PC-3 (cell line): ENCODE measurements at regions not wholly inside any gene's neighbourhood (a gene's known extent, or its start where the extent isn't known, plus 50 kb on each side); places are given as distances from the start of the nearest gene placed in this dataset.
A peak's percentile ranks its signal among the peaks of the same experiment; 100 is the strongest.

Experiments
- ATAC-seq: fragments of 200-7000 bp; cut with Tn5 transposase; 2 replicates; pipeline ENCODE4 v1.9.1; 2020; ENCODE audit warnings: mild to moderate bottlenecking, moderate library complexity
- BruUV-seq: library from RNA; stranded (reverse); fragments of 400-500 nt; replicated peaks from 2 replicates; lab custom pipeline; 2021; lab: Mats Ljungman, UMichigan
- CTCF ChIA-PET: fragments of 300-600 bp; sonication (Branson Sonifier 250); formaldehyde crosslinking; loops from one replicate; lab custom pipeline; 2022; ENCODE audit warnings: antibody characterized with exemption; lab: Charles Lee
- POLR2A ChIA-PET: fragments of 300-600 bp; sonication (Branson Sonifier 250); formaldehyde crosslinking; loops from one replicate; lab custom pipeline; 2022; ENCODE audit warnings: antibody characterized with exemption; ENCODE audit not compliant: unreplicated experiment; lab: Charles Lee
- DNase-seq: peaks from one replicate; pipeline ENCODE4 v3.0.0-alpha.2; 2015
- H2AFZ ChIP-seq: fragments of 300-600 bp; sonication (generic); 2 replicates; pipeline ENCODE4 v1.6.0; 2016; ENCODE audit warnings: antibody characterized with exemption, low read length
- H3F3A ChIP-seq: fragments of 300-600 bp; sonication (generic); one replicate; pipeline ENCODE4 v1.6.0; 2017; ENCODE audit warnings: antibody characterized with exemption, low read length, control low read depth, mild to moderate bottlenecking; ENCODE audit not compliant: unreplicated experiment
- H3K27ac ChIP-seq: fragments of 300-600 bp; sonication (generic); 2 replicates; pipeline ENCODE4 v1.5.1; 2016; ENCODE audit warnings: mild to moderate bottlenecking, low read length
- H3K27me3 ChIP-seq: fragments of 300-600 bp; sonication (generic); 2 replicates; pipeline ENCODE4 v1.6.1; 2016; ENCODE audit warnings: low read length, mixed read lengths
- H3K36me3 ChIP-seq: fragments of 300-600 bp; sonication (generic); 2 replicates; pipeline ENCODE4 v1.6.1; 2016; ENCODE audit warnings: low read depth, mixed run types, low read length, mixed read lengths
- H3K4me1 ChIP-seq: fragments of 300-600 bp; sonication (generic); 2 replicates; pipeline ENCODE4 v1.5.1; 2016; ENCODE audit warnings: low read length; ENCODE audit not compliant: insufficient read depth
- H3K4me2 ChIP-seq: fragments of 300-600 bp; sonication (generic); 2 replicates; pipeline ENCODE4 v1.6.0; 2016; ENCODE audit warnings: low read length
- H3K4me3 ChIP-seq: fragments of 300-600 bp; sonication (generic); 2 replicates; pipeline ENCODE4 v1.5.1; 2016; ENCODE audit warnings: mild to moderate bottlenecking, low read length, mixed read lengths
- H3K79me2 ChIP-seq: fragments of 300-600 bp; sonication (generic); 2 replicates; pipeline ENCODE4 v1.6.1; 2017; ENCODE audit warnings: low read length, mixed read lengths
- H3K9ac ChIP-seq: fragments of 300-600 bp; sonication (generic); 2 replicates; pipeline ENCODE4 v1.6.0; 2016; ENCODE audit warnings: mild to moderate bottlenecking, low read length
- H3K9me2 ChIP-seq: fragments of 300-600 bp; sonication (generic); replicated peaks from 2 replicates; pipeline ENCODE4 v1.6.1; 2016; ENCODE audit warnings: mixed run types, low read length, mixed read lengths
- H3K9me3 ChIP-seq: fragments of 300-600 bp; sonication (generic); 2 replicates; pipeline ENCODE4 v1.6.1; 2016; ENCODE audit warnings: low read length, mixed read lengths
- H4K20me1 ChIP-seq: fragments of 300-600 bp; sonication (generic); 2 replicates; pipeline ENCODE4 v1.6.1; 2016; ENCODE audit warnings: low read length, mixed read lengths
- EZH2 ChIP-seq: fragments of 300-600 bp; sonication (generic); IDR thresholded peaks from one replicate; pipeline ENCODE4 v1.6.1; 2017; ENCODE audit warnings: antibody characterized with exemption, mild to moderate bottlenecking, low read length; ENCODE audit not compliant: unreplicated experiment
- EZH2phosphoT487 ChIP-seq: fragments of 300-600 bp; sonication (generic); IDR thresholded peaks from 2 replicates; pipeline ENCODE4 v1.6.1; 2018; ENCODE audit warnings: mild to moderate bottlenecking, antibody characterized with exemption, low read length, borderline replicate concordance
- intact Hi-C: fragments of 100-400 bp; cut with micrococcal nuclease; formaldehyde crosslinking; loops from 2 replicates; pipeline ENCODE4 v1.9.0; 2023
- TF ChIP-seq, protein P1 (sequence below): fragments of 300-600 bp; sonication (generic); conservative IDR thresholded peaks from 2 replicates; pipeline ENCODE4 v1.5.1; 2017; ENCODE audit warnings: antibody characterized with exemption, low read depth, mild to moderate bottlenecking, low read length

DNA sequence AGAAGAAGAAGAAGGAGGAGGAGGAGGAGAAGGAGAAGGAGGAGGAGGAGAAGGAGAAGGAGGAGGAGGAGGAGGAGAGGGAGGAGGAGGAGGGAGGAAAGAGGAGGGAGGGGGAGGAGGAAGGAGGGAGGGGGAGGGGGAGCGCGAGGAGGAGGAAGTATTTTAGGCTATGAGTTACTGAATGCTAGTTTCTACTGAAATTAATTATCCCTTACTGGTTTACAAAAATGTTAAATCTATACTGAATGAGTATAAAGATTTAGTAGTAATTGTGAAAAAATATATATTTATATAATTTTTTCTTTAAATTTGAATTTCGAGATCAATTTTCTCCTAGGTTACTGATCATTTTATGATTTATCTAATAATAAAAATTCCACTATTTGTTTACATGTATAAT lies 1769.0 kb upstream of the NUDT12 start:
- intact Hi-C loops = no loop called here
- TF ChIP-seq EZH2phosphoT487 = no peak
- TF ChIP-seq, protein P1, sequence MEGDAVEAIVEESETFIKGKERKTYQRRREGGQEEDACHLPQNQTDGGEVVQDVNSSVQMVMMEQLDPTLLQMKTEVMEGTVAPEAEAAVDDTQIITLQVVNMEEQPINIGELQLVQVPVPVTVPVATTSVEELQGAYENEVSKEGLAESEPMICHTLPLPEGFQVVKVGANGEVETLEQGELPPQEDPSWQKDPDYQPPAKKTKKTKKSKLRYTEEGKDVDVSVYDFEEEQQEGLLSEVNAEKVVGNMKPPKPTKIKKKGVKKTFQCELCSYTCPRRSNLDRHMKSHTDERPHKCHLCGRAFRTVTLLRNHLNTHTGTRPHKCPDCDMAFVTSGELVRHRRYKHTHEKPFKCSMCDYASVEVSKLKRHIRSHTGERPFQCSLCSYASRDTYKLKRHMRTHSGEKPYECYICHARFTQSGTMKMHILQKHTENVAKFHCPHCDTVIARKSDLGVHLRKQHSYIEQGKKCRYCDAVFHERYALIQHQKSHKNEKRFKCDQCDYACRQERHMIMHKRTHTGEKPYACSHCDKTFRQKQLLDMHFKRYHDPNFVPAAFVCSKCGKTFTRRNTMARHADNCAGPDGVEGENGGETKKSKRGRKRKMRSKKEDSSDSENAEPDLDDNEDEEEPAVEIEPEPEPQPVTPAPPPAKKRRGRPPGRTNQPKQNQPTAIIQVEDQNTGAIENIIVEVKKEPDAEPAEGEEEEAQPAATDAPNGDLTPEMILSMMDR = no peak
- TF ChIP-seq EZH2 = no peak
- CTCF ChIA-PET = no interaction called here
- 0 out of 2 replicates have a peak, but pooled peaks cover 3% of the 10 kb centered on the region for H3K9me3 ChIP-seq
- H3K27me3 ChIP-seq = no peaks in the 10 kb centered on the region
- ATAC-seq = no peak
- H3K9me2 ChIP-seq = no peaks in the 10 kb centered on the region
- DNase-seq = no peak
- no peaks in the 10 kb centered on the region for H3F3A ChIP-seq
- H3K4me3 ChIP-seq = no peak overlapping the region
- H3K4me1 ChIP-seq = no peaks in the 10 kb centered on the region
- H2AFZ ChIP-seq = no peak overlapping the region
- no peak overlapping the region for H3K27ac ChIP-seq
- no TSS peak for BruUV-seq
- POLR2A ChIA-PET = no interaction called here
- H3K9ac ChIP-seq = no peak overlapping the region
- no peak overlapping the region for H3K4me2 ChIP-seq
- no peaks in the 10 kb centered on the region for H3K36me3 ChIP-seq
- no peaks in the 10 kb centered on the region for H4K20me1 ChIP-seq
- no peaks in the 10 kb centered on the region for H3K79me2 ChIP-seq

DNA sequence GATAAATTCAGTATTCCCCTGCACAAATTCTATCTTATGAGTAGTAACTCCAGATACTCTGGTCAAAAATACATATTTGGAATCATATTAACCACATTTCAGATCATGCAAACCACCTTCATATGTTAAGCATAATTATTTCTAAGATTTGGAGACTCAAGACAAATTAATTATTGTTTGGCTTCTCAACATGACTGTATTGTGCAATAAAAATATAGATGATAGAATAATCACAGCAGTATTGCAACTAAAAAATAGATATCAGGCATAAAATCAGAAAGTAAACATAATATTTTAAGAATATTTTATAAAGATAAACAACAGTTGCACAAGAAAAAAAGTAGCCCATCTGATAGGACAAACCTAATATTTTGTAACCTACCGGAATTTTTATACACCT lies 1767.6 kb upstream of the NUDT12 start:
- H3K36me3 ChIP-seq = no peaks in the 10 kb centered on the region

DNA sequence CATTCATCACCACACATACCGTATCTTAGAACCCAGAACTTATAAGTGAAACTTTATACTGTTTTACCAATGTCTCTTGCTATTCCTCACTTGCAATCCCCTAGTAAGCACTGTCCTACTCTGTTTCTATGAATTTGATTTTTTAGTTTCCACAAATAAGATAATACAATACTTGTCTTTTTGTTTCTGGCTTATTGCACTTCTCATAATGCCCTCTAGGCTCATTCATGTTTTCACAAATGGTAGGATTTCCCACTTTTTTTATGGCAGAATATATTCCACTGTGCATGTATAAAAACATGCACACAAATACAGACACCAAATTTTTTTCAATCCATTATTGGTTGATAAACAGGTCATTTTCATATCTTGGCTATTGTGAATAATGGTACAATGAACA lies 1742.3 kb upstream of the NUDT12 start:
- no peaks in the 10 kb centered on the region for H3K4me1 ChIP-seq
- no peak overlapping the region for H3K4me3 ChIP-seq
- no peaks in the 10 kb centered on the region for H3K9me3 ChIP-seq
- H3K27ac ChIP-seq = no peak overlapping the region
- no peak for DNase-seq
- H3K9me2 ChIP-seq = no peaks in the 10 kb centered on the region
- H3K79me2 ChIP-seq = no peaks in the 10 kb centered on the region
- no peak overlapping the region for H3K4me2 ChIP-seq
- POLR2A ChIA-PET = no interaction called here
- no peak for TF ChIP-seq EZH2phosphoT487
- TF ChIP-seq, protein P1 = peak; percentile 47
- no peaks in the 10 kb centered on the region for H3K36me3 ChIP-seq
- CTCF ChIA-PET = no interaction called here
- no peaks in the 10 kb centered on the region for H3F3A ChIP-seq
- ATAC-seq = no peak
- no TSS peak for BruUV-seq
- intact Hi-C loops = no loop called here
- no peaks in the 10 kb centered on the region for H4K20me1 ChIP-seq
- no peak overlapping the region for H3K9ac ChIP-seq
- H2AFZ ChIP-seq = no peak overlapping the region
- H3K27me3 ChIP-seq = no peaks in the 10 kb centered on the region

More for the DNA sequence above, 1767.6 kb upstream of the NUDT12 start:
- intact Hi-C loops = no loop called here
- no peak for TF ChIP-seq EZH2
- TF ChIP-seq EZH2phosphoT487 = no peak
- TF ChIP-seq, protein P1 = no peak
- 0 out of 2 replicates have a peak, but pooled peaks cover 3% of the 10 kb centered on the region for H3K9me3 ChIP-seq
- H3F3A ChIP-seq = no peaks in the 10 kb centered on the region
- no peak overlapping the region for H3K27ac ChIP-seq
- no peak overlapping the region for H3K4me3 ChIP-seq
- no peak overlapping the region for H2AFZ ChIP-seq
- H3K79me2 ChIP-seq = no peaks in the 10 kb centered on the region
- ATAC-seq (no peak), DNase-seq (no peak)
- no peaks in the 10 kb centered on the region for H4K20me1 ChIP-seq
- H3K4me1 ChIP-seq = no peaks in the 10 kb centered on the region
- ChIA-PET POLR2A (no interaction called here), CTCF (no interaction called here)
- no peaks in the 10 kb centered on the region for H3K27me3 ChIP-seq
- no peak overlapping the region for H3K4me2 ChIP-seq
- H3K9me2 ChIP-seq = no peaks in the 10 kb centered on the region
- H3K9ac ChIP-seq = no peak overlapping the region
- BruUV-seq = no TSS peak
